GM23248 (cell line): ENCODE measurements at regions not wholly inside any gene's neighbourhood (a gene's known extent, or its start where the extent isn't known, plus 50 kb on each side); places are given as distances from the start of the nearest gene placed in this dataset.

Experiments used
- DNase-seq: peaks from one replicate; pipeline ENCODE4 v3.0.0-alpha.2; 2015
- H2AFZ ChIP-seq: fragments of 200-600 bp; sonication (generic); 2 replicates; pipeline ENCODE4 v1.6.1; 2016; ENCODE audit warnings: antibody characterized with exemption
- H3F3A ChIP-seq: fragments of 200-600 bp; sonication (generic); 2 replicates; pipeline ENCODE4 v1.6.1; 2016; ENCODE audit warnings: mild to moderate bottlenecking, antibody characterized with exemption, mixed run types; ENCODE audit not compliant: insufficient read depth
- H3K27ac ChIP-seq: fragments of 200-600 bp; sonication (generic); 2 replicates; pipeline ENCODE4 v1.5.1; 2016; ENCODE audit warnings: mild to moderate bottlenecking
- H3K27me3 ChIP-seq: fragments of 200-600 bp; sonication (generic); replicated peaks from 2 replicates; pipeline ENCODE4 v1.6.1; 2016; ENCODE audit warnings: mild to moderate bottlenecking; ENCODE audit not compliant: insufficient read depth
- H3K36me3 ChIP-seq: fragments of 200-600 bp; sonication (generic); 2 replicates; pipeline ENCODE4 v1.6.1; 2016; ENCODE audit warnings: low read depth, mild to moderate bottlenecking
- H3K4me1 ChIP-seq: fragments of 200-600 bp; sonication (generic); 2 replicates; pipeline ENCODE4 v1.6.1; 2016; ENCODE audit warnings: mild to moderate bottlenecking; ENCODE audit not compliant: insufficient read depth
- H3K4me2 ChIP-seq: fragments of 200-600 bp; sonication (generic); one replicate; pipeline ENCODE4 v1.6.1; 2016; ENCODE audit warnings: mild to moderate bottlenecking; ENCODE audit not compliant: unreplicated experiment
- H3K4me3 ChIP-seq: fragments of 200-600 bp; sonication (generic); 2 replicates; pipeline ENCODE4 v1.5.1; 2016; ENCODE audit warnings: mild to moderate bottlenecking
- H3K79me2 ChIP-seq: fragments of 200-600 bp; sonication (generic); 2 replicates; pipeline ENCODE4 v1.6.1; 2016; ENCODE audit warnings: mild to moderate bottlenecking; ENCODE audit not compliant: insufficient read depth
- H3K9ac ChIP-seq: fragments of 200-600 bp; sonication (generic); 2 replicates; pipeline ENCODE4 v1.6.1; 2016; ENCODE audit warnings: mild to moderate bottlenecking
- H3K9me2 ChIP-seq: fragments of 200-600 bp; sonication (generic); 2 replicates; pipeline ENCODE4 v1.6.1; 2016; ENCODE audit warnings: mixed run types, mild to moderate bottlenecking, moderate library complexity; ENCODE audit not compliant: insufficient read depth
- H3K9me3 ChIP-seq: fragments of 200-600 bp; sonication (generic); one replicate; pipeline ENCODE4 v1.6.1; 2017; ENCODE audit warnings: low read depth
- H4K20me1 ChIP-seq: fragments of 200-600 bp; sonication (generic); 2 replicates; pipeline ENCODE4 v1.6.0; 2016; ENCODE audit not compliant: insufficient read depth
- EZH2 ChIP-seq: fragments of 200-600 bp; sonication (generic); IDR thresholded peaks from 2 replicates; pipeline ENCODE4 v1.6.1; 2018; ENCODE audit warnings: antibody characterized with exemption, mild to moderate bottlenecking; ENCODE audit not compliant: insufficient read depth, poor library complexity, severe bottlenecking
- EZH2phosphoT487 ChIP-seq: fragments of 200-600 bp; sonication (generic); IDR thresholded peaks from 2 replicates; pipeline ENCODE4 v1.6.1; 2018; ENCODE audit warnings: antibody characterized with exemption, moderate library complexity, mild to moderate bottlenecking, low read depth; ENCODE audit not compliant: insufficient read depth
- WGBS, 2 experiments: methylation state at CpG; one replicate each; pipeline ENCODE4 v1.1.6; 2015 to 2017; ENCODE audit warnings: low lambda C conversion rate in 2 of 2, low coverage in 1 of 2; ENCODE audit errors: missing lambda C conversion rate in 2 of 2; 5-methylcytosine and 5-hydroxymethylcytosine counted together
- in situ Hi-C: fragments of 300-500 bp; cut with MboI; formaldehyde crosslinking; loops from 2 replicates; pipeline ENCODE4 v1.15.0; 2020

GRCh38 chr13:88376760-88377388, 705.7 kb downstream of the SLITRK5 start:
- H3K4me3 ChIP-seq, result no peak overlapping the region
- no peak for DNase-seq
- H3K79me2 ChIP-seq, result no peaks in the 10 kb centered on the region
- no peak overlapping the region for H3K27ac ChIP-seq
- in situ Hi-C loops, result no loop called here
- TF ChIP-seq EZH2 (no peak), EZH2phosphoT487 (no peak)
- no peaks in the 10 kb centered on the region for H3K36me3 ChIP-seq
- H3F3A ChIP-seq, result no peaks in the 10 kb centered on the region
- no peaks in the 10 kb centered on the region for H3K9me2 ChIP-seq
- 9 to 15% methylated on average over 2 of the region's 2 CpGs for WGBS, 2 experiments
- no peaks in the 10 kb centered on the region for H3K27me3 ChIP-seq
- H3K4me1 ChIP-seq, result no peaks in the 10 kb centered on the region
- no peak overlapping the region for H2AFZ ChIP-seq
- H3K9ac ChIP-seq, result no peak overlapping the region
- no peaks in the 10 kb centered on the region for H3K9me3 ChIP-seq
- no peaks in the 10 kb centered on the region for H4K20me1 ChIP-seq
- no peak overlapping the region for H3K4me2 ChIP-seq

GRCh38 chr13:88377852-88378251, 706.7 kb downstream of the SLITRK5 start:
- no peak overlapping the region for H2AFZ ChIP-seq
- TF ChIP-seq EZH2phosphoT487 (no peak), EZH2 (no peak)
- no peak overlapping the region for H3K4me3 ChIP-seq
- no peaks in the 10 kb centered on the region for H3K27me3 ChIP-seq
- in situ Hi-C loops, result no loop called here
- H3K9me2 ChIP-seq, result no peaks in the 10 kb centered on the region
- no peaks in the 10 kb centered on the region for H3K9me3 ChIP-seq
- no peaks in the 10 kb centered on the region for H4K20me1 ChIP-seq
- H3K4me1 ChIP-seq, result no peaks in the 10 kb centered on the region
- no peaks in the 10 kb centered on the region for H3K36me3 ChIP-seq
- no peak for DNase-seq
- H3K79me2 ChIP-seq, result no peaks in the 10 kb centered on the region
- H3K4me2 ChIP-seq, result no peak overlapping the region
- no peaks in the 10 kb centered on the region for H3F3A ChIP-seq
- 31 to 33% methylated on average over 2 of the region's 2 CpGs for WGBS, 2 experiments
- no peak overlapping the region for H3K27ac ChIP-seq
- no peak overlapping the region for H3K9ac ChIP-seq

GRCh38 chr13:88384542-88384941, 713.4 kb downstream of the SLITRK5 start:
- DNase-seq, result no peak
- no peak overlapping the region for H2AFZ ChIP-seq
- TF ChIP-seq EZH2phosphoT487 (no peak), EZH2 (no peak)
- in situ Hi-C loops, result no loop called here
- H3K9me2 ChIP-seq, result no peaks in the 10 kb centered on the region
- no peaks in the 10 kb centered on the region for H3K36me3 ChIP-seq
- H3K27ac ChIP-seq, result no peak overlapping the region
- no peaks in the 10 kb centered on the region for H4K20me1 ChIP-seq
- no peaks in the 10 kb centered on the region for H3K4me1 ChIP-seq
- H3F3A ChIP-seq, result no peaks in the 10 kb centered on the region
- no peaks in the 10 kb centered on the region for H3K27me3 ChIP-seq
- no peak overlapping the region for H3K9ac ChIP-seq
- H3K4me3 ChIP-seq, result no peak overlapping the region
- H3K4me2 ChIP-seq, result no peak overlapping the region
- no peaks in the 10 kb centered on the region for H3K79me2 ChIP-seq
- no peaks in the 10 kb centered on the region for H3K9me3 ChIP-seq

GRCh38 chr13:88395804-88396203, 724.6 kb downstream of the SLITRK5 start:
- H3K4me2 ChIP-seq, result no peak overlapping the region
- H4K20me1 ChIP-seq, result no peaks in the 10 kb centered on the region
- in situ Hi-C loops, result no loop called here
- no peak overlapping the region for H2AFZ ChIP-seq
- no peak overlapping the region for H3K27ac ChIP-seq
- DNase-seq, result no peak
- H3K27me3 ChIP-seq, result no peaks in the 10 kb centered on the region
- H3K9ac ChIP-seq, result no peak overlapping the region
- H3K79me2 ChIP-seq, result no peaks in the 10 kb centered on the region
- H3F3A ChIP-seq, result no peaks in the 10 kb centered on the region
- TF ChIP-seq EZH2, result no peak
- TF ChIP-seq EZH2phosphoT487, result no peak
- no peaks in the 10 kb centered on the region for H3K9me2 ChIP-seq
- no peaks in the 10 kb centered on the region for H3K4me1 ChIP-seq
- no peak overlapping the region for H3K4me3 ChIP-seq
- H3K36me3 ChIP-seq, result no peaks in the 10 kb centered on the region
- H3K9me3 ChIP-seq, result no peaks in the 10 kb centered on the region

GRCh38 chr13:88411696-88412095, 740.5 kb downstream of the SLITRK5 start:
- Histone ChIP-seq H4K20me1 (no peaks in the 10 kb centered on the region), H3K4me1 (no peaks in the 10 kb centered on the region), H3F3A (no peaks in the 10 kb centered on the region), H3K9me2 (no peaks in the 10 kb centered on the region), H3K79me2 (no peaks in the 10 kb centered on the region), H3K36me3 (no peaks in the 10 kb centered on the region), H3K27ac (no peak overlapping the region), H3K27me3 (no peaks in the 10 kb centered on the region), H3K9ac (no peak overlapping the region), H2AFZ (no peak overlapping the region), H3K9me3 (no peaks in the 10 kb centered on the region), H3K4me2 (no peak overlapping the region), H3K4me3 (no peak overlapping the region)
- in situ Hi-C loops, result no loop called here
- DNase-seq, result no peak
- WGBS, 2 experiments, result 12 to 17% methylated on average over 2 of the region's 2 CpGs
- no peak for TF ChIP-seq EZH2
